HepG2 (cell line): ENCODE measurements at regions not wholly inside any gene's neighbourhood (a gene's known extent, or its start where the extent isn't known, plus 50 kb on each side); places are given as distances from the start of the nearest gene placed in this dataset.

ENCODE experiments used
- ATAC-seq: fragments of 200-7000 bp; cut with Tn5 transposase; 3 replicates; pipeline ENCODE4 v1.9.1; 2020; ENCODE audit warnings: mild to moderate bottlenecking, moderate library complexity
- BruUV-seq: library from RNA; stranded (reverse); fragments of 400-500 nt; replicated peaks from 2 replicates; lab custom pipeline; 2021; lab: Mats Ljungman, UMichigan
- CTCF ChIA-PET: fragments of 300-600 bp; formaldehyde crosslinking; extraction: SDS; loops from one replicate; lab custom pipeline; 2021; ENCODE audit warnings: low total read pairs, inconsistent platforms, low intra/inter-chr PET ratio; lab: Yijun Ruan, JAX
- POLR2A ChIA-PET: fragments of 350-600 bp; sonication (Branson Sonifier 250); formaldehyde crosslinking; loops from one replicate; lab custom pipeline; 2020; ENCODE audit warnings: antibody characterized with exemption, inconsistent platforms; lab: Yijun Ruan, JAX
- DNase-seq: peaks from one replicate; pipeline ENCODE4 v3.0.0-alpha.2; 2015; ENCODE audit warnings: low spot score
- FAIRE-seq: peaks from 3 replicates; lab custom pipeline; 2011; peaks lifted over from hg19 to GRCh38; lab: Jason Lieb, UNC
- H2AFZ ChIP-seq: one replicate; pipeline ENCODE4 v1.6.1; 2011; ENCODE audit warnings: low read length, inconsistent platforms
- H3K27ac ChIP-seq: fragments of 300-600 bp; 3 replicates; pipeline ENCODE4 v1.8.0; 2011; ENCODE audit warnings: mixed run types, mild to moderate bottlenecking, mixed read lengths, low read length, inconsistent platforms; ENCODE audit not compliant: insufficient read depth; ENCODE audit errors: extremely low read length
- H3K27me3 ChIP-seq, 2 experiments: fragments of 200-600 bp in 1 of 2; 2 replicates in 1 of 2; 3 replicates in 1 of 2; pipeline versions ENCODE4 v1.6.0 to v1.8.0; 2011; ENCODE audit warnings: low read length in 2 of 2, mild to moderate bottlenecking in 2 of 2, moderate library complexity in 2 of 2, inconsistent platforms in 1 of 2; ENCODE audit not compliant: insufficient read depth in 2 of 2, control insufficient read depth in 1 of 2
- H3K36me3 ChIP-seq, 2 experiments: fragments of 200-600 bp in 1 of 2; replicated peaks in 1 of 2; 2 replicates in 1 of 2; 3 replicates in 1 of 2; pipeline versions ENCODE4 v1.5.1 to v1.8.0; 2011; ENCODE audit warnings: low read length in 2 of 2, inconsistent platforms in 1 of 2; ENCODE audit not compliant: insufficient read depth in 2 of 2, control insufficient read depth in 1 of 2
- H3K4me1 ChIP-seq: 2 replicates; pipeline ENCODE4 v1.5.1; 2012; ENCODE audit warnings: low read length, inconsistent platforms; ENCODE audit not compliant: insufficient read depth
- H3K4me2 ChIP-seq: 2 replicates; pipeline ENCODE4 v1.6.0; 2011; ENCODE audit warnings: low read depth, low read length, inconsistent platforms
- H3K4me3 ChIP-seq, 3 experiments: fragments of 200-600 bp in 1 of 3; sonication (generic), shearing (Covaris generic) in 1 of 3; replicated peaks in 1 of 3; 2 replicates each; pipeline ENCODE4 v1.5.1; 2011 to 2016; ENCODE audit warnings: low read length in 3 of 3, inconsistent platforms in 2 of 3, low read depth in 2 of 3, mild to moderate bottlenecking in 2 of 3, control low read depth in 1 of 3, mixed read lengths in 1 of 3; ENCODE audit not compliant: insufficient read depth in 1 of 3
- H3K79me2 ChIP-seq: one replicate; pipeline ENCODE4 v1.6.1; 2011; ENCODE audit warnings: low read length, inconsistent platforms; ENCODE audit not compliant: insufficient read depth
- H3K9ac ChIP-seq: 2 replicates; pipeline ENCODE4 v1.6.0; 2011; ENCODE audit warnings: mild to moderate bottlenecking, low read depth, low read length, inconsistent platforms; ENCODE audit not compliant: insufficient read depth
- H3K9me3 ChIP-seq: 2 replicates; pipeline ENCODE4 v1.5.1; 2012; ENCODE audit warnings: mild to moderate bottlenecking, low read length
- H4K20me1 ChIP-seq: 2 replicates; pipeline ENCODE4 v1.6.0; 2011; ENCODE audit warnings: inconsistent platforms, mild to moderate bottlenecking, low read length, moderate library complexity; ENCODE audit not compliant: insufficient read depth
- AGO1 ChIP-seq: fragments of 200-400 bp; formaldehyde crosslinking; IDR thresholded peaks from 2 replicates; pipeline ENCODE4 v1.6.1; 2017; ENCODE audit warnings: mild to moderate bottlenecking, low read depth, low read length, moderate library complexity; ENCODE audit not compliant: poor library complexity, severe bottlenecking
- HOXD1 ChIP-seq: sonication (generic); formaldehyde crosslinking; IDR thresholded peaks from 2 replicates; pipeline ENCODE4 v1.5.0; 2020; ENCODE audit warnings: missing genetic modification reagents
- IKZF1 ChIP-seq: fragments of 450-650 bp; IDR thresholded peaks from 2 replicates; pipeline ENCODE4 v1.7.1; 2016
- NFRKB ChIP-seq: fragments of 450-650 bp; IDR thresholded peaks from 2 replicates; pipeline ENCODE4 v1.6.1; 2017
- TEAD3 ChIP-seq: optimal IDR thresholded peaks from 2 replicates; pipeline ENCODE3; 2016; ENCODE audit warnings: borderline replicate concordance
- ZBTB38 ChIP-seq: sonication (generic); formaldehyde crosslinking; IDR thresholded peaks from 2 replicates; pipeline ENCODE4 v1.5.1; 2020; ENCODE audit warnings: mild to moderate bottlenecking, missing genetic modification reagents
- ZC3H13 ChIP-seq: sonication (generic); formaldehyde crosslinking; IDR thresholded peaks from 2 replicates; pipeline ENCODE4 v1.8.1; 2023; ENCODE audit warnings: mild to moderate bottlenecking, missing genetic modification reagents, moderate library complexity
- ZC3H4 ChIP-seq: sonication (generic); formaldehyde crosslinking; IDR thresholded peaks from 2 replicates; pipeline ENCODE4 v1.4.0; 2020; ENCODE audit warnings: missing genetic modification reagents, borderline replicate concordance
- ZNF567 ChIP-seq: sonication (generic); formaldehyde crosslinking; IDR thresholded peaks from 2 replicates; pipeline ENCODE4 v1.8.1; 2023; ENCODE audit warnings: mild to moderate bottlenecking, missing genetic modification reagents, borderline replicate concordance
- ZNF569 ChIP-seq: sonication (generic); formaldehyde crosslinking; IDR thresholded peaks from 2 replicates; pipeline ENCODE4 v1.5.0; 2020; ENCODE audit warnings: mild to moderate bottlenecking, missing genetic modification reagents, moderate library complexity, borderline replicate concordance
- ZNF878 ChIP-seq: sonication (generic); formaldehyde crosslinking; IDR thresholded peaks from 2 replicates; pipeline ENCODE4 v1.8.1; 2023; ENCODE audit warnings: mild to moderate bottlenecking, missing genetic modification reagents, moderate library complexity
- ZSCAN12 ChIP-seq: sonication (generic); formaldehyde crosslinking; IDR thresholded peaks from 2 replicates; pipeline ENCODE4 v1.9.0; 2021; ENCODE audit warnings: mild to moderate bottlenecking, missing genetic modification reagents
- WGBS: methylation state at CpG from one replicate; pipeline ENCODE4 v1.1.6; 2017; ENCODE audit warnings: low lambda C conversion rate; 5-methylcytosine and 5-hydroxymethylcytosine counted together
- in situ Hi-C: cut with HindIII; loops from 2 replicates; pipeline ENCODE4 v1.10.0; 2017; ENCODE audit warnings: low pct_unique_long_range_greater_than_20kb; ENCODE audit not compliant: extremely low pct_ligation_motif_present
- intact Hi-C: fragments of 100-400 bp; cut with micrococcal nuclease; formaldehyde crosslinking; loops from one replicate; pipeline ENCODE4 v1.10.0; 2022; ENCODE audit not compliant: unreplicated experiment
- TF ChIP-seq, protein P1 (sequence below): sonication (generic); formaldehyde crosslinking; IDR thresholded peaks from 2 replicates; pipeline ENCODE4 v1.5.1; 2020; ENCODE audit warnings: missing genetic modification reagents, mild to moderate bottlenecking, borderline replicate concordance
- TF ChIP-seq, protein P2 (sequence below): sonication (generic); formaldehyde crosslinking; IDR thresholded peaks from 2 replicates; pipeline ENCODE4 v1.8.0; 2022; ENCODE audit warnings: missing genetic modification reagents, mild to moderate bottlenecking, moderate library complexity, borderline replicate concordance
- TF ChIP-seq, protein P3 (sequence below): sonication (generic); formaldehyde crosslinking; IDR thresholded peaks from 2 replicates; pipeline ENCODE4 v1.5.0; 2020; ENCODE audit warnings: missing genetic modification reagents
- TF ChIP-seq, protein P4 (sequence below): sonication (generic); formaldehyde crosslinking; IDR thresholded peaks from 2 replicates; pipeline ENCODE4 v1.5.1; 2020; ENCODE audit warnings: mild to moderate bottlenecking, moderate library complexity, missing genetic modification reagents
- TF ChIP-seq, protein P5 (sequence below): sonication (generic); formaldehyde crosslinking; conservative IDR thresholded peaks from 2 replicates; pipeline ENCODE4 v1.5.0; 2020; ENCODE audit warnings: missing genetic modification reagents

DNA sequence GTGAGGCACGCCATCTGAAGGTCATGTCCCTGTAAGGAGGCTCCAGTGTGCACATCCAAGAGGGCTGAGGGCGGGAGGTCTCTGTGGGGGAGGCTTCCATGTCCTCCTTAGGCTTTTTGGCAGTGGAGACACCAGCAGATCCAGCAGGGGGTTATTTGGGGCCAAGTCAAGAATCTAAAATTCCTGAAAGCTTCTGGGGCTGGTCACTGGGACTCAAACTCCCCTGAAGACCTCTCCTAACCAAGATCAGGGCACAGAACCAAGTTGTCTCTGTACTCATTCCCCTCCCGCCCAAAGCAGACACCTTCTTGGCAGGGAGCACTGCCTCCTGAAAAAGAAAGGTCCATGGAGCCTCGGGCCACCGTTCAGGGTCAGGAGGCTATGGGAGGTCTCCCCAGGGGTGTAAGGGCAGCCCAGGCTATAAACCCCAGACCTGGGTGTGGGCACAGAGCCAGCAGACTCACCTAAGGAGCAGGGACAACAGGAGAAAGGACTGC is 127.4 kb upstream of the ADRA1B start (continued):
- TF ChIP-seq, protein P1, sequence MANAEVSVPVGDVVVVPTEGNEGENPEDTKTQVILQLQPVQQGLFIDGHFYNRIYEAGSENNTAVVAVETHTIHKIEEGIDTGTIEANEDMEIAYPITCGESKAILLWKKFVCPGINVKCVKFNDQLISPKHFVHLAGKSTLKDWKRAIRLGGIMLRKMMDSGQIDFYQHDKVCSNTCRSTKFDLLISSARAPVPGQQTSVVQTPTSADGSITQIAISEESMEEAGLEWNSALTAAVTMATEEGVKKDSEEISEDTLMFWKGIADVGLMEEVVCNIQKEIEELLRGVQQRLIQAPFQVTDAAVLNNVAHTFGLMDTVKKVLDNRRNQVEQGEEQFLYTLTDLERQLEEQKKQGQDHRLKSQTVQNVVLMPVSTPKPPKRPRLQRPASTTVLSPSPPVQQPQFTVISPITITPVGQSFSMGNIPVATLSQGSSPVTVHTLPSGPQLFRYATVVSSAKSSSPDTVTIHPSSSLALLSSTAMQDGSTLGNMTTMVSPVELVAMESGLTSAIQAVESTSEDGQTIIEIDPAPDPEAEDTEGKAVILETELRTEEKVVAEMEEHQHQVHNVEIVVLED (CRISPR knock-in tag) = no peak
- TF ChIP-seq ZNF567 (CRISPR knock-in tag) (no peak), ZBTB38 (CRISPR knock-in tag) (no peak), ZNF569 (CRISPR knock-in tag) (no peak), TEAD3 (CRISPR knock-in tag) (no peak), HOXD1 (no peak)
- TF ChIP-seq, protein P2, sequence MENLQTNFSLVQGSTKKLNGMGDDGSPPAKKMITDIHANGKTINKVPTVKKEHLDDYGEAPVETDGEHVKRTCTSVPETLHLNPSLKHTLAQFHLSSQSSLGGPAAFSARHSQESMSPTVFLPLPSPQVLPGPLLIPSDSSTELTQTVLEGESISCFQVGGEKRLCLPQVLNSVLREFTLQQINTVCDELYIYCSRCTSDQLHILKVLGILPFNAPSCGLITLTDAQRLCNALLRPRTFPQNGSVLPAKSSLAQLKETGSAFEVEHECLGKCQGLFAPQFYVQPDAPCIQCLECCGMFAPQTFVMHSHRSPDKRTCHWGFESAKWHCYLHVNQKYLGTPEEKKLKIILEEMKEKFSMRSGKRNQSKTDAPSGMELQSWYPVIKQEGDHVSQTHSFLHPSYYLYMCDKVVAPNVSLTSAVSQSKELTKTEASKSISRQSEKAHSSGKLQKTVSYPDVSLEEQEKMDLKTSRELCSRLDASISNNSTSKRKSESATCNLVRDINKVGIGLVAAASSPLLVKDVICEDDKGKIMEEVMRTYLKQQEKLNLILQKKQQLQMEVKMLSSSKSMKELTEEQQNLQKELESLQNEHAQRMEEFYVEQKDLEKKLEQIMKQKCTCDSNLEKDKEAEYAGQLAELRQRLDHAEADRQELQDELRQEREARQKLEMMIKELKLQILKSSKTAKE (CRISPR knock-in tag) = no peak

DNA sequence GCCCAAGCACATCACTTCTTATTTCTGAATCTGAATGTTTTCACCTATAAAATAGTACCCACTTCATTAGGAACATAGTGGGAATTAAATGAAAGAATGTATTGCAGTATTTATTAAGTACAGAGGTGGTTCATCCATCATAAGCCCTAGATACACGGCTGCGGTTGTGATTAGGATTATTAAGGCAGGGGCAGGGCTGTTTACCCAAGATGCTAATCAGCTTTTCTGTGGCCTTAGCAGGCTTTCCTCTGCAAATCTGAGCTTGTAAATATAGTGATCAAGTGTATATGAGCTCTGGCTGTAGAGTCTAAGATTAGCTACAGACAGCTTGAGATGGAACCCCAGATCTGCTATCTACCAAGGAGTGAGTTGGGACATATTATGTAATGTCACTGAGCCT is 124.1 kb upstream of the ADRA1B start:
- ChIA-PET CTCF (no interaction called here), POLR2A (no interaction called here)
- 0% methylated on average over 2 of the region's 2 CpGs for WGBS
- Histone ChIP-seq H2AFZ (no peak overlapping the region), H3K79me2 (no peaks in the 10 kb centered on the region), H3K36me3 (no peaks in the 10 kb centered on the region), H3K4me2 (no peak overlapping the region), H3K4me1 (no peaks in the 10 kb centered on the region), H3K27ac (no peak overlapping the region), H3K9me3 (no peaks in the 10 kb centered on the region), H3K9ac (no peak overlapping the region), H3K27me3 (0 out of 5 replicates have a peak, but pooled peaks cover 0 to 4% of the 10 kb centered on the region in 2 experiments), H4K20me1 (no peaks in the 10 kb centered on the region), H3K4me3 (no peak overlapping the region)
- intact Hi-C loops = no loop called here
- in situ Hi-C loops = no loop called here
- no peak for ATAC-seq
- BruUV-seq = no TSS peak
- no peak for FAIRE-seq
- DNase-seq = no peak
- TF ChIP-seq ZC3H4 (CRISPR knock-in tag) = no peak
- TF ChIP-seq, protein P3, sequence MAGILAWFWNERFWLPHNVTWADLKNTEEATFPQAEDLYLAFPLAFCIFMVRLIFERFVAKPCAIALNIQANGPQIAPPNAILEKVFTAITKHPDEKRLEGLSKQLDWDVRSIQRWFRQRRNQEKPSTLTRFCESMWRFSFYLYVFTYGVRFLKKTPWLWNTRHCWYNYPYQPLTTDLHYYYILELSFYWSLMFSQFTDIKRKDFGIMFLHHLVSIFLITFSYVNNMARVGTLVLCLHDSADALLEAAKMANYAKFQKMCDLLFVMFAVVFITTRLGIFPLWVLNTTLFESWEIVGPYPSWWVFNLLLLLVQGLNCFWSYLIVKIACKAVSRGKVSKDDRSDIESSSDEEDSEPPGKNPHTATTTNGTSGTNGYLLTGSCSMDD = no peak
- no peak for TF ChIP-seq ZNF878 (CRISPR knock-in tag)
- no peak for TF ChIP-seq IKZF1
- TF ChIP-seq AGO1 = no peak
- TF ChIP-seq, protein P4, sequence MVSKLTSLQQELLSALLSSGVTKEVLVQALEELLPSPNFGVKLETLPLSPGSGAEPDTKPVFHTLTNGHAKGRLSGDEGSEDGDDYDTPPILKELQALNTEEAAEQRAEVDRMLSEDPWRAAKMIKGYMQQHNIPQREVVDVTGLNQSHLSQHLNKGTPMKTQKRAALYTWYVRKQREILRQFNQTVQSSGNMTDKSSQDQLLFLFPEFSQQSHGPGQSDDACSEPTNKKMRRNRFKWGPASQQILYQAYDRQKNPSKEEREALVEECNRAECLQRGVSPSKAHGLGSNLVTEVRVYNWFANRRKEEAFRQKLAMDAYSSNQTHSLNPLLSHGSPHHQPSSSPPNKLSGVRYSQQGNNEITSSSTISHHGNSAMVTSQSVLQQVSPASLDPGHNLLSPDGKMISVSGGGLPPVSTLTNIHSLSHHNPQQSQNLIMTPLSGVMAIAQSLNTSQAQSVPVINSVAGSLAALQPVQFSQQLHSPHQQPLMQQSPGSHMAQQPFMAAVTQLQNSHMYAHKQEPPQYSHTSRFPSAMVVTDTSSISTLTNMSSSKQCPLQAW = no peak
- TF ChIP-seq ZC3H13 (CRISPR knock-in tag) = no peak
- TF ChIP-seq, protein P5, sequence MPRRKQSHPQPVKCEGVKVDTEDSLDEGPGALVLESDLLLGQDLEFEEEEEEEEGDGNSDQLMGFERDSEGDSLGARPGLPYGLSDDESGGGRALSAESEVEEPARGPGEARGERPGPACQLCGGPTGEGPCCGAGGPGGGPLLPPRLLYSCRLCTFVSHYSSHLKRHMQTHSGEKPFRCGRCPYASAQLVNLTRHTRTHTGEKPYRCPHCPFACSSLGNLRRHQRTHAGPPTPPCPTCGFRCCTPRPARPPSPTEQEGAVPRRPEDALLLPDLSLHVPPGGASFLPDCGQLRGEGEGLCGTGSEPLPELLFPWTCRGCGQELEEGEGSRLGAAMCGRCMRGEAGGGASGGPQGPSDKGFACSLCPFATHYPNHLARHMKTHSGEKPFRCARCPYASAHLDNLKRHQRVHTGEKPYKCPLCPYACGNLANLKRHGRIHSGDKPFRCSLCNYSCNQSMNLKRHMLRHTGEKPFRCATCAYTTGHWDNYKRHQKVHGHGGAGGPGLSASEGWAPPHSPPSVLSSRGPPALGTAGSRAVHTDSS (CRISPR knock-in tag) = no peak
- TF ChIP-seq ZSCAN12 (CRISPR knock-in tag) = no peak
- no peak for TF ChIP-seq NFRKB
